ENCODE measurements at regions not wholly inside any gene's neighbourhood (a gene's known extent, or its start where the extent isn't known, plus 50 kb on each side); places are given as distances from the start of the nearest gene placed in this dataset.

GRCh38 chr14:71709076-71709475 lies 223.2 kb upstream of the RGS6 start (continued):
- TF ChIP-seq ZNF462 (CRISPR knock-in tag; IDR thresholded peaks at IDR 0.05), result no peak
- TF ChIP-seq ETS1 (IDR thresholded peaks at IDR 0.05), result no peak
- TF ChIP-seq NANOG (IDR thresholded peaks at IDR 0.05; ENCODE audit: borderline replicate concordance), result no peak
- no peak for TF ChIP-seq CREB1 (CRISPR knock-in tag; IDR thresholded peaks at IDR 0.05; ENCODE audit: low read depth)
- TF ChIP-seq JUNB (IDR thresholded peaks at IDR 0.05; ENCODE audit: unreplicated experiment), result no peak
- TF ChIP-seq ZNF331 (CRISPR knock-in tag; IDR thresholded peaks at IDR 0.05; ENCODE audit: low read depth), result no peak
- no peak for TF ChIP-seq ZNF114 (CRISPR knock-in tag; IDR thresholded peaks at IDR 0.05)
- no peak for TF ChIP-seq STAT1 (IDR thresholded peaks at IDR 0.05; ENCODE audit: unreplicated experiment)
- no peak for TF ChIP-seq POLR2AphosphoS5 (IDR thresholded peaks at IDR 0.05; ENCODE audit: low read depth)

- no peaks in the 10 kb centered on the region for H3K79me2 ChIP-seq (replicated peaks; ENCODE audit: insufficient read depth)
- H3K27ac ChIP-seq (ENCODE audit: low read depth), result no peak overlapping the region
- no peak overlapping the region for H2AFZ ChIP-seq
- no peak for TF ChIP-seq JUNB (IDR thresholded peaks at IDR 0.05; ENCODE audit: unreplicated experiment)
- TF ChIP-seq ZNF114 (CRISPR knock-in tag; IDR thresholded peaks at IDR 0.05), result no peak
- TF ChIP-seq ZNF331 (CRISPR knock-in tag; IDR thresholded peaks at IDR 0.05; ENCODE audit: low read depth), result no peak
- TF ChIP-seq REST (IDR thresholded peaks at IDR 0.05; ENCODE audit: unreplicated experiment), result no peak
These were observed 222.2 kb upstream of the RGS6 start for GRCh38 chr14:71709987-71710386.

More at GRCh38 chr14:71709987-71710386, 222.2 kb upstream of the RGS6 start:
- no peak overlapping the region for H3K4me2 ChIP-seq
- H3K9me3 Mint-ChIP-seq, result no peaks in the 10 kb centered on the region
- no peaks in the 10 kb centered on the region for H3F3A ChIP-seq (replicated peaks; ENCODE audit: low read depth)
- no peaks in the 10 kb centered on the region for H3K9me2 ChIP-seq (ENCODE audit: insufficient read depth)
- H3K4me3 ChIP-seq, result no peak overlapping the region
- no peaks in the 10 kb centered on the region for H4K20me1 ChIP-seq (replicated peaks; ENCODE audit: insufficient read depth)
- peaks cover 21% of the 10 kb centered on the region; the same call in 2 of the 3 replicates for H3K36me3 Mint-ChIP-seq (ENCODE audit: low read depth)
- H3K4me3 Mint-ChIP-seq, result no peak overlapping the region
- H3K4me1 ChIP-seq (ENCODE audit: insufficient read depth), result peaks cover 10% of the 10 kb centered on the region
- no peak overlapping the region for H3K27ac Mint-ChIP-seq
- no peaks in the 10 kb centered on the region for H3K36me3 ChIP-seq (ENCODE audit: insufficient read depth)
- H3K4me1 Mint-ChIP-seq, result peaks cover 5% of the 10 kb centered on the region
- no peaks in the 10 kb centered on the region for H3K27me3 ChIP-seq (ENCODE audit: insufficient read depth)
- peaks cover 2% of the 10 kb centered on the region for H3K27me3 Mint-ChIP-seq (ENCODE audit: insufficient read depth, low read depth, poor library complexity)
- DNase-seq (ENCODE audit: low spot score) (no peak), ATAC-seq (no peak)

All from GM23338 (cell line).